BLaER1 (cell line): ENCODE measurements at regions not wholly inside any gene's neighbourhood (a gene's known extent, or its start where the extent isn't known, plus 50 kb on each side); places are given as distances from the start of the nearest gene placed in this dataset.

Experiments used
- H3K27ac ChIP-seq: shearing (Covaris generic); formaldehyde crosslinking; 2 replicates; pipeline ENCODE4 v1.8.1; 2022
- H3K27me3 ChIP-seq: shearing (Covaris generic); formaldehyde crosslinking; 2 replicates; pipeline ENCODE4 v1.8.1; 2022
- H3K36me3 ChIP-seq: shearing (Covaris generic); formaldehyde crosslinking; 2 replicates; pipeline ENCODE4 v1.8.1; 2022
- H3K4me1 ChIP-seq: shearing (Covaris generic); formaldehyde crosslinking; 2 replicates; pipeline ENCODE4 v1.8.1; 2022
- H3K4me2 ChIP-seq: shearing (Covaris generic); formaldehyde crosslinking; 2 replicates; pipeline ENCODE4 v1.8.1; 2022
- H3K4me3 ChIP-seq: shearing (Covaris generic); formaldehyde crosslinking; 2 replicates; pipeline ENCODE4 v1.8.1; 2022
- H3K9ac ChIP-seq: shearing (Covaris generic); formaldehyde crosslinking; 2 replicates; pipeline ENCODE4 v1.8.1; 2022
- H3K9me3 ChIP-seq: shearing (Covaris generic); formaldehyde crosslinking; 2 replicates; pipeline ENCODE4 v1.8.1; 2022
- H4K20me1 ChIP-seq: shearing (Covaris generic); formaldehyde crosslinking; 2 replicates; pipeline ENCODE4 v1.8.1; 2022
- Cebpa-rat ChIP-seq: shearing (Covaris generic); IDR thresholded peaks from 2 replicates; pipeline ENCODE4 v1.8.1; 2022

DNA sequence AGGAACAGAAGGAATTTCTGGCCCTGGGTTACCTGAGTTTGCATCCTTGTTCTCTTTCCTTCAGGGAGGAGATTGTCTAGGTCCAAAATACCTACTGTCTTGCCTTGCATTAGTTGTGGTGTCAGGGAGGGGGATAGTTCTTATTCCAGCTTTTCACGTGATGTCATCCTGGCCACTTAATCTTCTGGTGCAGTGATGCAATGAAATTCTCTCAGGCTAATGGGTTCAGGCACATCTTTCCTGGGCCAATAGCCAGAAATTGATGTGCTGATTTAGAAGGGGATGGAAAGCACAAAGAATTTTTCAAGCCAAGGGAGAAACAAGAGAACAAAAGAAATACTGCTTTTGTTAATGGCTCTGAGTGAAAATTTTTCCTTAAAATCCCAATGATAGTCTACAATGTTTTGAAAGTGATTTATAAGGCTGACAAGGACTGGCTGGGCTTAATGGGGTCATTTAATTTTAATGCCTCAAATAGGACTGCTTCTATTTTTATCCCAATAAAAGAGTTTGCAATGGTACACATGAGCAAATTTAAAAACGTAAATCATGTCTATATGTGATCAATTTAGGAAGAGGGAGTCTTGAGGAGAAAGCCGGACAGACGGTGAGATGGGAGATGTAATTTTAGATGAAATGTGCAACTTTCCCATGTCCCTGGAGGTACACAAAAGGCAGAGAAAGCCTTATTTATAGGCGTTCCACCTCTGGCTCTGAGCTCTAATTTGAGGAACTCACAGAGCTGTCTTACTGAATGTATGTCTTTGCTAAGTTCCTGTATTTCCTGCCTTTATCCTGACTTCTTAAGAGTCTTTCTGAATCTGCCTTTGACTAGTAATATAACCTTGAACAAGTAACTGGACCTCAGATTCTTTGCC lies 89.3 kb upstream of the SV2C start:
- Histone ChIP-seq H3K4me3 (no peak overlapping the region), H3K4me2 (no peak overlapping the region), H3K9ac (no peak overlapping the region), H4K20me1 (no peaks in the 10 kb centered on the region), H3K27me3 (no peaks in the 10 kb centered on the region), H3K27ac (no peak overlapping the region), H3K4me1 (no peaks in the 10 kb centered on the region), H3K36me3 (no peaks in the 10 kb centered on the region), H3K9me3 (no peaks in the 10 kb centered on the region; the same call in 1 of the 2 replicates)
- TF ChIP-seq Cebpa-rat = no peak

DNA sequence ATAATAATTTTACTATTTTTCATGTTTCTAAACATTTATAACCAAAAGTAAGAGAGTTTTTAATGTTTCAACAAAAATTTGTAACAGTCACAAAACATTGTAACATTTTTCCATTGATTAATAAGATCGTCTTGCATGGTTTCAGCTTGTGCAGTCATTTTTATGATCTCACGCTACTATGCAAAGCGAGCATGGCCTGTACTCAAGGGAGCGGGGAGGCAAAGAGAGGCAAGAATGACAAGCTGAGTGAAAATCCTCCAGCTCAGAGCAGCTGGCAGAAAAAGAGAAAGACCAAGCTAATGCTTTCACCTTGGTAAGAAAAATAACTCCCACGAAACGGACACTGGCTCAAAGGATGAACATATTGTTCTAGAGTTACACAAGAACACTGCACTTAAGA lies 90.0 kb upstream of the SV2C start:
- Histone ChIP-seq H3K4me3 (no peak overlapping the region), H3K27ac (no peak overlapping the region), H3K36me3 (no peaks in the 10 kb centered on the region), H3K4me1 (no peaks in the 10 kb centered on the region), H3K4me2 (no peak overlapping the region), H3K27me3 (no peaks in the 10 kb centered on the region), H3K9me3 (no peaks in the 10 kb centered on the region; the same call in 1 of the 2 replicates), H3K9ac (no peak overlapping the region), H4K20me1 (no peaks in the 10 kb centered on the region)
- TF ChIP-seq Cebpa-rat = no peak

DNA sequence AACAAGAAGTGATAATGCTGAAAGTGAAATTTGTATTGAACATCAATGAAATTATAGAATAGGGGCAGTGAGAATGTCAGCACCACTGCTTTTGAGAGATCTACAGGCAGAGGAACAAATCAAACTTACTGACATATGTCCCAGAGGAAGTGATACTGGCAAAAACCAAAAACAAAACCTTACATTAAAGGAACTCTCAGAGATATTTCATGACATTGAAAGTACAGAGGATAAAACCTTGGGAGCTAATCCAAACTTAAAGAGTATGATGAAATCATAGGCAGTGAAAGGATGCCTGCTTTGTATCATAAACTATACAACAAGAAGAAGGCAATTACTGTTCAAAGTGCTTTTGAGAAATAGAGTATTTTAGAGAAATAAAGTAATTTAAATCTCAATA lies 90.4 kb upstream of the SV2C start:
- Histone ChIP-seq H3K9ac (no peak overlapping the region), H3K4me1 (no peaks in the 10 kb centered on the region), H4K20me1 (no peaks in the 10 kb centered on the region), H3K4me3 (no peak overlapping the region), H3K27me3 (no peaks in the 10 kb centered on the region), H3K9me3 (no peaks in the 10 kb centered on the region; the same call in 1 of the 2 replicates), H3K27ac (no peak overlapping the region), H3K4me2 (no peak overlapping the region), H3K36me3 (no peaks in the 10 kb centered on the region)
- TF ChIP-seq Cebpa-rat = no peak

DNA sequence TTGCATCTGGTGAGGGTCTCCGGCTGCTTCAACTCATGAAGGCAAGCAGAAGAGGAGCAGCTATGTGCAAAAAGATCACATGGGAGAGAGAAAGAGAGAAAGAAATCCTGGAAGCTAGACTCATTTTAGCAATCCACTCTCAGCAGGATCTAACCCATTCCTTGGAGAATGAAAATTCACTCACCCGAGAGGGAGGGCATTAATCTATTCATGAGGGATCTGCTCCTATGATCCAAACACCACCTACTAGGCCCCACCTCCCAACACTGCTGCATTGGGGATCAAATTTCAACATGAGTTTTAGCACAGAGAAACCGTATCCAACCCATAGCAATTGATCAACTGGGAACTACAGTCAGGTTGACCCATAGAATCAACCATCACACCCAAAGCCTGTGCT lies 98.1 kb upstream of the SV2C start:
- Histone ChIP-seq H3K4me3 (no peak overlapping the region), H3K36me3 (no peaks in the 10 kb centered on the region), H3K4me2 (no peak overlapping the region), H3K9me3 (no peaks in the 10 kb centered on the region), H3K27me3 (no peaks in the 10 kb centered on the region), H3K4me1 (no peaks in the 10 kb centered on the region), H4K20me1 (no peaks in the 10 kb centered on the region), H3K9ac (no peak overlapping the region), H3K27ac (no peak overlapping the region)
- no peak for TF ChIP-seq Cebpa-rat

DNA sequence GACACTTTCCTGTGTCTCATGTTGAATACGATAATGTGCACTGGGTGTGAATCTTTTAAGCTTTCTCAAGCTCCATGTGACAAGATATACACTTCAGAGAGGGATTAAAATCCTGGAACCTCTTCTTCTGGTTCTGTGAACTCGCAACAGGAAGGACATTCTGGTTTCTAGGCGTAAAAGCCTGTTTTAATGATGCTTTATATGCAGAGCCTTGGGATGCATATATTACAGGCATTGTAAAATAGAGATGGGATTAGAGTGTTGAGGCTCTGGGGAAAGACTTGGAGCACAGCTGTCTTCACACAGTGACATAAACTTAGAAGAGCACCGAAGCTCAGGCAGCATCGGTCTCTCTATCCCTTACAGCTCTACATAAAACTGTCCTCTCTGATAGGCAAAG lies 107.7 kb upstream of the SV2C start:
- Histone ChIP-seq H3K9me3 (no peaks in the 10 kb centered on the region), H3K4me3 (no peak overlapping the region)

DNA sequence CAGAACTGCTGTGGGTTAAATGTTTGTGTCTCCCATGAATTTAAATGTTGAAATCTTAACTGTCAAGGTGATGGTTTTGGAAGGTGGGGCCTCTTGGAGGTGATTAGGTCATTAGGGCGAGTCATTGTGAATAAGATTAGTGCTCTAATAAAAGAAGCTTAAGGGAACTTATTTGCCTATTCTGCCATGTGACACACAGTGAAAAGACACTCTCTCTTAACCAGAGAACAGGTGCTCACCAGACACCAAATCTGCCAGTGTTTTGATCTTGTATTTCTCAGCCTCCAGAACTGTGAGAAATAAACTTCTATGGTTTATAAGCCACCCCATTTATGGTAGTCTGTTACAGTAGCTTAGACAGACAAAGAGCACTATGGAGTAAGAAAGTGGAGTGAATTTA lies 117.9 kb upstream of the SV2C start:
- no peaks in the 10 kb centered on the region for H3K36me3 ChIP-seq
- no peak overlapping the region for H3K4me2 ChIP-seq
- H3K27ac ChIP-seq = no peak overlapping the region
- no peak overlapping the region for H3K9ac ChIP-seq
- H3K9me3 ChIP-seq = peaks cover 33% of the 10 kb centered on the region
- no peaks in the 10 kb centered on the region for H3K27me3 ChIP-seq
- no peaks in the 10 kb centered on the region for H3K4me1 ChIP-seq
- no peaks in the 10 kb centered on the region for H4K20me1 ChIP-seq
- H3K4me3 ChIP-seq = no peak overlapping the region
- no peak for TF ChIP-seq Cebpa-rat

More for the DNA sequence above, 107.7 kb upstream of the SV2C start:
- Histone ChIP-seq H3K27me3 (no peaks in the 10 kb centered on the region), H3K36me3 (no peaks in the 10 kb centered on the region), H3K4me1 (no peaks in the 10 kb centered on the region), H3K9ac (no peak overlapping the region), H4K20me1 (no peaks in the 10 kb centered on the region), H3K4me2 (no peak overlapping the region), H3K27ac (no peak overlapping the region)
- TF ChIP-seq Cebpa-rat = no peak

DNA sequence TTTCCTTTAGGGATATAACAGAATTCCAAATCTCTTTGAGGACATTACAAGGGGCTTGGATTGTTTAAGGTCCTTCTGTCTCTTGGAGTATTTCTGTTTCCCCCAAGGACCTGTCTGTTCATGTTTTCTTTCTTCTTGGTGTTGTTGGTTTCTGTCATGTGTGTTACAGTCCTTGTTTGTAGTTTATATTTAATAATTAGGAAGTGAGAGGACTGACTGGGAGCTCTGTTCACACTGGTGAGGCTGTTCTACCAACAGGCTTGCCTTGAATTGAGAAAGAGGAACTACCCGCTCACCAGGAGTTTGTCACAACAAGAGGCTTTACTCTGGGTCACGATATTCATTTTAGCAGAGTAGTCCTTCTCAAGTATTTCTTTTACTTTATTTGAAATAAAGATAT lies 119.2 kb upstream of the SV2C start:
- no peak overlapping the region for H3K27ac ChIP-seq
- no peaks in the 10 kb centered on the region for H3K4me1 ChIP-seq
- no peaks in the 10 kb centered on the region for H4K20me1 ChIP-seq
- H3K4me3 ChIP-seq = no peak overlapping the region
- H3K27me3 ChIP-seq = no peaks in the 10 kb centered on the region
- no peak overlapping the region for H3K4me2 ChIP-seq
- no peak for TF ChIP-seq Cebpa-rat
- H3K9me3 ChIP-seq = peaks cover 29% of the 10 kb centered on the region
- no peaks in the 10 kb centered on the region for H3K36me3 ChIP-seq
- no peak overlapping the region for H3K9ac ChIP-seq

DNA sequence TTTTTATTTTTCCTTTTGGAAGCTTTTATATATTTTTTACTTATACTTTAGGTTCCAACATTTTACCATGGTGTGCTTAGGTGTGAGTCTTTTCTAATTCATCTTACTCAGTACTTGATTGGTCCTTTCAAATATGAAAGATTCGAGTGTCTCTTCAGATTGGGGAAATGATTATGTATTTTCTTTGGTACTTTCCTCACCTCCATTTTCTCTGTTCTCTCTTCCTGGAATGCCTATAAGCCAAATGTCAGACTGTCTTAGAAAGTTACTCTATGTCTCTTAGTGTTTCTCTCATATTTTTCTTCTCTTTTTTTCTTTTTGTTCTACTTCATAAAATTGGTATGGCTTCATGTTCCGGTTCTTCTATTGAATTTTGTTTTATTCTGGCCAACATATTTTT lies 119.6 kb upstream of the SV2C start:
- no peak overlapping the region for H3K9ac ChIP-seq
- no peaks in the 10 kb centered on the region for H3K36me3 ChIP-seq
- no peak overlapping the region for H3K4me2 ChIP-seq
- TF ChIP-seq Cebpa-rat = no peak
- H3K27ac ChIP-seq = no peak overlapping the region
- H3K9me3 ChIP-seq = peaks cover 24% of the 10 kb centered on the region
- no peaks in the 10 kb centered on the region for H3K27me3 ChIP-seq
- H3K4me1 ChIP-seq = no peaks in the 10 kb centered on the region
- H4K20me1 ChIP-seq = no peaks in the 10 kb centered on the region
- no peak overlapping the region for H3K4me3 ChIP-seq

DNA sequence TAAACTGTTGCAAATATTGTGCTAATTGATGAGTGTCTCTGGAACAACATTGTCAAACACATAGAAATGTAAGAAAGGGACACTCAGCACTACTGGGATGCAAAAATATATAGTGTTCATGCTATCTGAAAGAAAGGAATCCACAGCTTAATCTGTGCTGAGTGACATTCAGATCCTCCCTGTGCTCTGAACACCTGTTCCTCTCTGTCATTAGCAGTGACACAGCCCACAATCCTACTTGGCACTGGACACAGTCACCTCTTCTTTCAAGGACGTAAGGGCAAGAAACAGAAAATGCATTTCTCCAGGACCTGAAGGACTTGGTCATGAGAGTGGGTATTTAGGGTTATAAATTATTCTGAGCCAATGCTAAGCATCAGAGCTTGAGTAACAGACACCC lies 121.4 kb upstream of the SV2C start:
- no peak overlapping the region for H3K4me3 ChIP-seq
- no peaks in the 10 kb centered on the region for H4K20me1 ChIP-seq
- H3K4me2 ChIP-seq = no peak overlapping the region
- no peaks in the 10 kb centered on the region for H3K36me3 ChIP-seq
- H3K27me3 ChIP-seq = no peaks in the 10 kb centered on the region
- peaks cover 12% of the 10 kb centered on the region for H3K9me3 ChIP-seq
- H3K4me1 ChIP-seq = no peaks in the 10 kb centered on the region
- no peak for TF ChIP-seq Cebpa-rat
- H3K27ac ChIP-seq = no peak overlapping the region
- H3K9ac ChIP-seq = no peak overlapping the region

DNA sequence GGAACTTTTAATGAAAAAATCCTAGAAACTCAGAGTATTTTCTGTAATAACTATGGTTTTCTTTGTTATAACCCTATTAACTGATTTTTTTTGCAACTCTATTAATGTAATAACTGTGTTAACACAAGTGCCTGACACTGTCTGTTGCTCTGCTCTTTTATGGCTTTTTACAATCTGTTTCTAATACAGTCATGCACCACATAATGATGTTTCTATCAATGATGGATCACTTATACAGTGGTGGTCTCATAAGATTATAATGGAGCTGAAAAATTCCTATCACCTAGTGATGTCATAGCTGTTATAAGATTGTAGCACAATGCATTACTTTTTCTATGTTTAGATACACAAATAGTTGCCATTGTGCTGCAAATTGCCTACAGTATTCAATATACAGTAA lies 123.1 kb upstream of the SV2C start:
- peaks cover 6% of the 10 kb centered on the region; the same call in 1 of the 2 replicates for H3K9me3 ChIP-seq
- no peaks in the 10 kb centered on the region for H3K4me1 ChIP-seq
- no peak overlapping the region for H3K4me3 ChIP-seq
- no peak for TF ChIP-seq Cebpa-rat
- no peaks in the 10 kb centered on the region for H3K36me3 ChIP-seq
- no peak overlapping the region for H3K4me2 ChIP-seq
- no peaks in the 10 kb centered on the region for H3K27me3 ChIP-seq
- H3K9ac ChIP-seq = no peak overlapping the region
- no peaks in the 10 kb centered on the region for H4K20me1 ChIP-seq
- H3K27ac ChIP-seq = no peak overlapping the region

DNA sequence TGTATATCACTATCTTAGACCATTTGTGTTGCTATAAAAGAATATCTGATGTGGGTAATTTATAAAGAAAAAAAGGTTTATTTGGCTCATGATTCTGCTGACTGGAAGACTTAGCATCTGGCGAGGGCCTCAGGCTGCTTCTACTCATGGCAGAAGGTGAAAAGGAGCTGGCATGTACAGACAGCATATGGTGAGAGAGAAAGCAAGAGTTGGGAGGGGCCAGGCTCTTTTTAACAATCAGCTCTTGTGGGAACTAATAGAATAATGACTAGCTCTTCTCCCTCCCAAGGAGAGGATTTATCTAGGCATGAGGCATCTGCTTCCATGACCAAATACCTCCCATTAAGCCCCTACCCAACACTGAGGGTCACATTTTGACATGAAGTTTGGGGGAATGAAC lies 130.2 kb upstream of the SV2C start:
- no peaks in the 10 kb centered on the region for H4K20me1 ChIP-seq
- H3K4me3 ChIP-seq = no peak overlapping the region
- no peaks in the 10 kb centered on the region for H3K27me3 ChIP-seq
- no peak overlapping the region for H3K4me2 ChIP-seq
- H3K36me3 ChIP-seq = no peaks in the 10 kb centered on the region
- no peak overlapping the region for H3K9ac ChIP-seq
- peaks cover 2% of the 10 kb centered on the region; the same call in 1 of the 2 replicates for H3K9me3 ChIP-seq
- no peak for TF ChIP-seq Cebpa-rat
- H3K27ac ChIP-seq = no peak overlapping the region
- no peaks in the 10 kb centered on the region for H3K4me1 ChIP-seq
